IMR-90 (cell line): ENCODE measurements at regions not wholly inside any gene's neighbourhood (a gene's known extent, or its start where the extent isn't known, plus 50 kb on each side); places are given as distances from the start of the nearest gene placed in this dataset.

Experiments
- ATAC-seq: fragments of 200-7000 bp; cut with Tn5 transposase; 2 replicates; pipeline ENCODE4 v1.9.1; 2020; ENCODE audit warnings: low read depth, mild to moderate bottlenecking, moderate library complexity
- BruUV-seq: library from RNA; stranded (reverse); fragments of 400-500 nt; replicated peaks from 2 replicates; lab custom pipeline; 2021; lab: Mats Ljungman, UMichigan
- CTCF ChIA-PET: fragments of 300-600 bp; formaldehyde crosslinking; extraction: SDS; loops from one replicate; lab custom pipeline; 2021; ENCODE audit warnings: antibody characterized with exemption; lab: Yijun Ruan, JAX
- POLR2A ChIA-PET: fragments of 300-600 bp; sonication (Branson Sonifier 250); formaldehyde crosslinking; loops from one replicate; lab custom pipeline; 2022; ENCODE audit warnings: antibody characterized with exemption; ENCODE audit not compliant: unreplicated experiment; lab: Charles Lee
- DNase-seq: peaks from one replicate; pipeline ENCODE4 v3.0.0; 2013
- H2AFZ ChIP-seq: replicated peaks from 2 replicates; pipeline ENCODE3; 2013; ENCODE audit warnings: low read length, mild to moderate bottlenecking; ENCODE audit not compliant: poor library complexity
- H2AK5ac ChIP-seq: 2 replicates; pipeline ENCODE4 v1.6.1; 2013; ENCODE audit warnings: low read depth, low read length, inconsistent platforms
- H2AK9ac ChIP-seq: replicated peaks from 2 replicates; pipeline ENCODE3; 2013; ENCODE audit warnings: mild to moderate bottlenecking, low read depth, low read length, moderate library complexity; ENCODE audit not compliant: poor library complexity
- H2BK120ac ChIP-seq: 2 replicates; pipeline ENCODE4 v1.6.1; 2013; ENCODE audit warnings: low read depth, low read length, inconsistent platforms
- H2BK15ac ChIP-seq: 3 replicates; pipeline ENCODE4 v1.6.1; 2013; ENCODE audit warnings: low read depth, low read length, inconsistent platforms
- H2BK20ac ChIP-seq: 2 replicates; pipeline ENCODE4 v1.6.1; 2013; ENCODE audit warnings: low read depth, mild to moderate bottlenecking, inconsistent platforms, low read length, moderate library complexity
- H2BK5ac ChIP-seq: 2 replicates; pipeline ENCODE4 v1.6.1; 2013; ENCODE audit warnings: mild to moderate bottlenecking, low read depth, low read length, inconsistent platforms; ENCODE audit not compliant: poor library complexity, severe bottlenecking
- H3K14ac ChIP-seq: replicated peaks from 2 replicates; pipeline ENCODE4 v1.6.1; 2013; ENCODE audit warnings: low read depth, low read length, inconsistent platforms
- H3K18ac ChIP-seq: 2 replicates; pipeline ENCODE4 v1.6.1; 2013; ENCODE audit warnings: low read depth, low read length, control low read depth
- H3K23ac ChIP-seq: 2 replicates; pipeline ENCODE4 v1.6.1; 2013; ENCODE audit warnings: low read depth, low read length, inconsistent platforms
- H3K27ac ChIP-seq: 2 replicates; pipeline ENCODE4 v1.5.1; 2013; ENCODE audit warnings: mild to moderate bottlenecking, control low read depth, low read length; ENCODE audit not compliant: insufficient read depth
- H3K27me3 ChIP-seq: 2 replicates; pipeline ENCODE4 v1.6.1; 2013; ENCODE audit warnings: low read length; ENCODE audit not compliant: control insufficient read depth, insufficient read depth
- H3K36me3 ChIP-seq: 2 replicates; pipeline ENCODE4 v1.6.1; 2013; ENCODE audit warnings: low read length, mixed read lengths; ENCODE audit not compliant: control insufficient read depth, insufficient read depth
- H3K4ac ChIP-seq: 2 replicates; pipeline ENCODE4 v1.6.1; 2013; ENCODE audit warnings: low read depth, low read length, inconsistent platforms
- H3K4me1 ChIP-seq: 2 replicates; pipeline ENCODE4 v1.6.1; 2013; ENCODE audit warnings: low read length, mixed read lengths; ENCODE audit not compliant: control insufficient read depth, insufficient read depth
- H3K4me2 ChIP-seq: 2 replicates; pipeline ENCODE4 v1.6.1; 2013; ENCODE audit warnings: low read depth, mild to moderate bottlenecking, control low read depth, low read length, moderate library complexity
- H3K4me3 ChIP-seq: 2 replicates; pipeline ENCODE4 v1.5.1; 2013; ENCODE audit warnings: low read depth, mild to moderate bottlenecking, control low read depth, low read length, moderate library complexity; ENCODE audit not compliant: insufficient read depth
- H3K56ac ChIP-seq: 2 replicates; pipeline ENCODE4 v1.6.1; 2013; ENCODE audit warnings: low read length, inconsistent platforms; ENCODE audit not compliant: insufficient read depth; ENCODE audit errors: extremely low read depth
- H3K79me1 ChIP-seq, 2 experiments: 2 replicates each; pipeline ENCODE4 v1.6.1; 2013; ENCODE audit warnings: low read length in 2 of 2, inconsistent platforms in 1 of 2, low read depth in 1 of 2
- H3K9ac ChIP-seq: 2 replicates; pipeline ENCODE4 v1.6.1; 2013; ENCODE audit warnings: low read depth, low read length, control low read depth
- H3K9me1 ChIP-seq: 2 replicates; pipeline ENCODE4 v1.6.1; 2013; ENCODE audit warnings: low read length, inconsistent platforms; ENCODE audit not compliant: insufficient read depth
- H3K9me3 ChIP-seq: 2 replicates; pipeline ENCODE4 v1.6.1; 2013; ENCODE audit warnings: low read length; ENCODE audit not compliant: control insufficient read depth, insufficient read depth
- H4K20me1 ChIP-seq: 2 replicates; pipeline ENCODE4 v1.6.1; 2013; ENCODE audit warnings: low read length, inconsistent platforms; ENCODE audit not compliant: insufficient read depth
- H4K5ac ChIP-seq: 2 replicates; pipeline ENCODE4 v1.6.1; 2013; ENCODE audit warnings: mild to moderate bottlenecking, low read depth, low read length, control low read depth
- H4K8ac ChIP-seq, 2 experiments: 2 replicates each; pipeline ENCODE4 v1.6.1; 2013; ENCODE audit warnings: low read depth in 2 of 2, low read length in 2 of 2, control low read depth in 1 of 2, inconsistent platforms in 1 of 2
- H4K91ac ChIP-seq: 2 replicates; pipeline ENCODE4 v1.6.1; 2013; ENCODE audit warnings: low read depth, low read length, inconsistent platforms; ENCODE audit not compliant: insufficient read depth
- CEBPB ChIP-seq: IDR thresholded peaks from 2 replicates; pipeline ENCODE4 v1.6.1; 2012; ENCODE audit warnings: low read depth, low read length, improper control_type of control experiment
- FOS ChIP-seq: fragments of 150-350 bp; IDR thresholded peaks from 2 replicates; pipeline ENCODE4 v1.6.1; 2016; ENCODE audit warnings: low read depth, low read length
- MAZ ChIP-seq: IDR thresholded peaks from 2 replicates; pipeline ENCODE4 v1.6.1; 2012; ENCODE audit warnings: low read depth, mild to moderate bottlenecking, low read length, improper control_type of control experiment, moderate library complexity, borderline replicate concordance
- RCOR1 ChIP-seq: IDR thresholded peaks from 2 replicates; pipeline ENCODE4 v1.6.1; 2012; ENCODE audit warnings: mild to moderate bottlenecking, low read length, improper control_type of control experiment; ENCODE audit not compliant: insufficient replicate concordance
- SMC3 ChIP-seq: fragments of 150-350 bp; IDR thresholded peaks from 2 replicates; pipeline ENCODE4 v1.6.1; 2016; ENCODE audit warnings: low read depth, mild to moderate bottlenecking, antibody characterized with exemption, low read length, moderate library complexity
- WGBS, 2 experiments: methylation state at CpG; one replicate each; pipeline versions ENCODE4 v1.1.5 to v1.1.7; 2013; ENCODE audit warnings: missing lambda C conversion rate in 2 of 2; ENCODE audit not compliant: insufficient read length in 1 of 2; ENCODE audit errors: extremely low coverage in 2 of 2; 5-methylcytosine and 5-hydroxymethylcytosine counted together
- dilution Hi-C: fragments of 300-500 bp; cut with HindIII; formaldehyde crosslinking; loops from one replicate; pipeline ENCODE4 v1.14.3; 2018; ENCODE audit warnings: low sequenced_read_pairs; ENCODE audit not compliant: unreplicated experiment
- in situ Hi-C: fragments of 300-500 bp; cut with MboI; formaldehyde crosslinking; loops from 3 replicates; pipeline ENCODE4 v1.14.3; 2019; ENCODE audit warnings: low sequenced_read_pairs, inconsistent platforms, mixed read lengths
- intact Hi-C: fragments of 100-400 bp; cut with micrococcal nuclease; formaldehyde crosslinking; loops from 2 replicates; pipeline ENCODE4 v1.10.0; 2022
- TF ChIP-seq, protein P1 (sequence below): fragments of 150-350 bp; IDR thresholded peaks from 2 replicates; pipeline ENCODE4 v1.6.1; 2017; ENCODE audit warnings: mild to moderate bottlenecking, antibody characterized with exemption, low read length, low read depth

DNA sequence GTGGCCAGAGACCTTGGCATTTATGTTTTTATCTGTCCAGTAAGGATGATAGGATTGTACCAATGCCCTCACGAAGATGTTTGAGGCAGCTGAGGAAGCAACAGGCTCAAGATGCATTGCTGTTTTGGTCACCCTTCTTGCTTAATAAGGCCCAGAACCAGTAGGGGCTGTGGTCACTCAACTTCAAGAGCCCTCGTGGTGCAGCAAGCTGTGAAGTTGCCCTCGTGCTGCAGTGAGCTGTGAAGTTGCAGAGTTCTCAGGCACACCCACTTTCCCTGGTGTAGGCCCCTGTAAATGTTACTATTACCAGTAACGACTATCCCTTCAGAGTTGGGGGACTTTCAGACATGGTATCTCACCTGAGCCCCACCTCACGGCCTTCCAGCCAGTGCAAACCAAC lies 207.6 kb upstream of the LYZL1 start:
- no peak overlapping the region for H4K5ac ChIP-seq
- H3K4me2 ChIP-seq: no peak overlapping the region
- ATAC-seq (no peak), DNase-seq (no peak)
- no peaks in the 10 kb centered on the region for H3K79me1 ChIP-seq
- no peak overlapping the region for H4K91ac ChIP-seq
- BruUV-seq: no TSS peak
- TF ChIP-seq CEBPB (no peak), SMC3 (no peak), MAZ (no peak), RCOR1 (no peak), FOS (no peak)
- TF ChIP-seq, protein P1, sequence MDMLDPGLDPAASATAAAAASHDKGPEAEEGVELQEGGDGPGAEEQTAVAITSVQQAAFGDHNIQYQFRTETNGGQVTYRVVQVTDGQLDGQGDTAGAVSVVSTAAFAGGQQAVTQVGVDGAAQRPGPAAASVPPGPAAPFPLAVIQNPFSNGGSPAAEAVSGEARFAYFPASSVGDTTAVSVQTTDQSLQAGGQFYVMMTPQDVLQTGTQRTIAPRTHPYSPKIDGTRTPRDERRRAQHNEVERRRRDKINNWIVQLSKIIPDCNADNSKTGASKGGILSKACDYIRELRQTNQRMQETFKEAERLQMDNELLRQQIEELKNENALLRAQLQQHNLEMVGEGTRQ: no peak
- no peak overlapping the region for H3K14ac ChIP-seq
- H3K9me1 ChIP-seq: no peaks in the 10 kb centered on the region
- H3K18ac ChIP-seq: no peak overlapping the region
- H3K4me3 ChIP-seq: no peak overlapping the region
- no peaks in the 10 kb centered on the region for H4K20me1 ChIP-seq
- dilution Hi-C loops: no loop called here
- H2AK5ac ChIP-seq: no peak overlapping the region
- H3K36me3 ChIP-seq: no peaks in the 10 kb centered on the region
- H3K27me3 ChIP-seq: peaks cover 13% of the 10 kb centered on the region
- POLR2A ChIA-PET: no interaction called here
- H2BK20ac ChIP-seq: no peak overlapping the region
- no peak overlapping the region for H2BK120ac ChIP-seq
- no peaks in the 10 kb centered on the region for H3K4me1 ChIP-seq
- in situ Hi-C loops: no loop called here
- peak overlapping the region; percentile 35 for H2AFZ ChIP-seq
- no peak overlapping the region for H3K4ac ChIP-seq
- WGBS, 2 experiments: 57% methylated on average over 1 of the region's 5 CpGs; no CpG with 5 or more reads in 1 of the 2 experiments
- H3K23ac ChIP-seq: no peak overlapping the region
- H3K27ac ChIP-seq: no peak overlapping the region
- H4K8ac ChIP-seq: no peak overlapping the region
- H2BK5ac ChIP-seq: no peak overlapping the region
- H3K9ac ChIP-seq: no peak overlapping the region
- CTCF ChIA-PET: no interaction called here
- intact Hi-C loops: no loop called here
- no peaks in the 10 kb centered on the region for H3K9me3 ChIP-seq
- H2AK9ac ChIP-seq: no peak overlapping the region
- H2BK15ac ChIP-seq: no peak overlapping the region
- H3K56ac ChIP-seq: no peak overlapping the region
